Endodermal cell (in vitro differentiated cells): ENCODE measurements at regions not wholly inside any gene's neighbourhood (a gene's known extent, or its start where the extent isn't known, plus 50 kb on each side); places are given as distances from the start of the nearest gene placed in this dataset.

Experiments
- DNase-seq: peaks from one replicate; pipeline ENCODE4 v3.0.0-alpha.2; 2017
- H3K27ac ChIP-seq: 2 replicates; pipeline ENCODE4 v1.5.1; 2013; ENCODE audit warnings: mild to moderate bottlenecking, low read depth, low read length, moderate library complexity
- H3K27me3 ChIP-seq: 2 replicates; pipeline ENCODE4 v1.6.1; 2013; ENCODE audit warnings: mild to moderate bottlenecking, low read length, moderate library complexity; ENCODE audit not compliant: insufficient read depth, control insufficient read depth, poor library complexity, severe bottlenecking
- H3K36me3 ChIP-seq: 2 replicates; pipeline ENCODE4 v1.7.0; 2013; ENCODE audit warnings: mild to moderate bottlenecking, low read length, moderate library complexity; ENCODE audit not compliant: control insufficient read depth, insufficient read depth
- H3K4me1 ChIP-seq: one replicate; pipeline ENCODE4 v1.7.0; 2013; ENCODE audit warnings: low read length; ENCODE audit not compliant: control insufficient read depth, insufficient read depth
- H3K4me3 ChIP-seq: 2 replicates; pipeline ENCODE4 v1.5.1; 2013; ENCODE audit warnings: mild to moderate bottlenecking, low read length, moderate library complexity
- H3K9ac ChIP-seq: 2 replicates; pipeline ENCODE4 v1.6.1; 2013; ENCODE audit warnings: mild to moderate bottlenecking, low read length, moderate library complexity; ENCODE audit not compliant: poor library complexity, severe bottlenecking; ENCODE audit errors: extremely low read depth
- H3K9me3 ChIP-seq: 2 replicates; pipeline ENCODE4 v1.6.1; 2013; ENCODE audit warnings: mild to moderate bottlenecking, low read length, moderate library complexity; ENCODE audit not compliant: control insufficient read depth
- H3K27ac Mint-ChIP-seq: 2 replicates; pipeline ENCODE4 v1.8.0; 2020; ENCODE audit warnings: mixed read lengths
- H3K27me3 Mint-ChIP-seq: 2 replicates; pipeline ENCODE4 v1.8.0; 2021; ENCODE audit warnings: mild to moderate bottlenecking, mixed read lengths; ENCODE audit not compliant: insufficient read depth
- H3K36me3 Mint-ChIP-seq: 2 replicates; pipeline ENCODE4 v1.8.0; 2020; ENCODE audit warnings: low read depth, mixed read lengths
- H3K4me1 Mint-ChIP-seq: 2 replicates; pipeline ENCODE4 v1.8.0; 2020; ENCODE audit warnings: mixed read lengths
- H3K4me3 Mint-ChIP-seq: 2 replicates; pipeline ENCODE4 v1.8.0; 2020; ENCODE audit warnings: mild to moderate bottlenecking, moderate library complexity, mixed read lengths
- H3K9me3 Mint-ChIP-seq: 2 replicates; pipeline ENCODE4 v1.8.0; 2020; ENCODE audit warnings: mild to moderate bottlenecking, mixed read lengths
- CTCF ChIP-seq: fragments of 200-600 bp; sonication (generic); conservative IDR thresholded peaks from 2 replicates; pipeline ENCODE4 v1.5.0; 2021; ENCODE audit warnings: antibody characterized with exemption, mild to moderate bottlenecking
- WGBS, 2 experiments: methylation state at CpG; one replicate each; pipeline versions ENCODE4 v1.1.5 to v1.1.7; 2013; ENCODE audit warnings: missing lambda C conversion rate in 2 of 2, mixed read lengths in 1 of 2; ENCODE audit not compliant: insufficient coverage in 1 of 2, insufficient read length in 1 of 2; 5-methylcytosine and 5-hydroxymethylcytosine counted together

GRCh38 chrX:121298499-121298898, 251.1 kb downstream of the GLUD2 start:
- no peak overlapping the region for H3K4me3 Mint-ChIP-seq
- Histone ChIP-seq H3K36me3 (no peaks in the 10 kb centered on the region), H3K4me3 (no peak overlapping the region), H3K9ac (no peak overlapping the region), H3K4me1 (no peaks in the 10 kb centered on the region), H3K27ac (no peak overlapping the region), H3K9me3 (no peaks in the 10 kb centered on the region), H3K27me3 (no peaks in the 10 kb centered on the region)
- no peaks in the 10 kb centered on the region for H3K4me1 Mint-ChIP-seq
- H3K27me3 Mint-ChIP-seq: peaks cover 12% of the 10 kb centered on the region
- peaks cover 36% of the 10 kb centered on the region for H3K9me3 Mint-ChIP-seq
- DNase-seq: no peak
- no peaks in the 10 kb centered on the region for H3K36me3 Mint-ChIP-seq
- 100% methylated on average over 1 of the region's 1 CpG; no CpG with 5 or more reads in 1 of the 2 experiments for WGBS, 2 experiments
- no peak for TF ChIP-seq CTCF
- no peak overlapping the region for H3K27ac Mint-ChIP-seq

GRCh38 chrX:121301356-121301755, 253.9 kb downstream of the GLUD2 start:
- H3K4me3 Mint-ChIP-seq: no peak overlapping the region
- TF ChIP-seq CTCF: no peak
- H3K9me3 Mint-ChIP-seq: peaks cover 32% of the 10 kb centered on the region
- Histone ChIP-seq H3K9me3 (no peaks in the 10 kb centered on the region), H3K4me1 (no peaks in the 10 kb centered on the region), H3K36me3 (no peaks in the 10 kb centered on the region), H3K27me3 (no peaks in the 10 kb centered on the region), H3K27ac (no peak overlapping the region), H3K9ac (no peak overlapping the region), H3K4me3 (no peak overlapping the region)
- WGBS, 2 experiments: 100% methylated on average over 1 of the region's 2 CpGs; no CpG with 5 or more reads in 1 of the 2 experiments
- peaks cover 1% of the 10 kb centered on the region for H3K27me3 Mint-ChIP-seq
- H3K36me3 Mint-ChIP-seq: no peaks in the 10 kb centered on the region
- H3K27ac Mint-ChIP-seq: no peak overlapping the region
- no peak for DNase-seq
- H3K4me1 Mint-ChIP-seq: no peaks in the 10 kb centered on the region

- Histone ChIP-seq H3K27ac (no peak overlapping the region), H3K9ac (no peak overlapping the region), H3K36me3 (no peaks in the 10 kb centered on the region), H3K27me3 (no peaks in the 10 kb centered on the region), H3K4me3 (no peak overlapping the region), H3K4me1 (no peaks in the 10 kb centered on the region), H3K9me3 (no peaks in the 10 kb centered on the region)
- no peak for DNase-seq
- Mint-ChIP-seq H3K27ac (no peak overlapping the region), H3K4me3 (no peak overlapping the region), H3K9me3 (peaks cover 27% of the 10 kb centered on the region), H3K36me3 (no peaks in the 10 kb centered on the region), H3K4me1 (no peaks in the 10 kb centered on the region), H3K27me3 (peaks cover 1% of the 10 kb centered on the region)
- no peak for TF ChIP-seq CTCF
- WGBS, 2 experiments: 89 to 100% methylated on average over 1 of the region's 1 CpG
Observed at GRCh38 chrX:121301822-121302221, 254.4 kb downstream of the GLUD2 start.
